A673 (cell line): ENCODE measurements at regions not wholly inside any gene's neighbourhood (a gene's known extent, or its start where the extent isn't known, plus 50 kb on each side); places are given as distances from the start of the nearest gene placed in this dataset.
"Not testable (repeated sequence)": the region's sequence is repeated elsewhere in the genome, so short reads cannot be mapped to it uniquely, and the experiment has no call there.

ENCODE experiments used
- CTCF ChIP-seq: fragments of 300-800, 200-600 bp; sonication (generic); conservative IDR thresholded peaks from 2 replicates; pipeline ENCODE4 v1.5.1; 2017; ENCODE audit warnings: low read depth, mild to moderate bottlenecking, antibody characterized with exemption, low read length, moderate library complexity, mixed read lengths
- EZH2 ChIP-seq: fragments of 200-600 bp; sonication (generic); IDR thresholded peaks from 2 replicates; pipeline ENCODE4 v1.6.1; 2017; ENCODE audit warnings: borderline replicate concordance, low read depth, mild to moderate bottlenecking, mixed read lengths, antibody characterized with exemption, low read length; ENCODE audit not compliant: poor library complexity, severe bottlenecking

DNA sequence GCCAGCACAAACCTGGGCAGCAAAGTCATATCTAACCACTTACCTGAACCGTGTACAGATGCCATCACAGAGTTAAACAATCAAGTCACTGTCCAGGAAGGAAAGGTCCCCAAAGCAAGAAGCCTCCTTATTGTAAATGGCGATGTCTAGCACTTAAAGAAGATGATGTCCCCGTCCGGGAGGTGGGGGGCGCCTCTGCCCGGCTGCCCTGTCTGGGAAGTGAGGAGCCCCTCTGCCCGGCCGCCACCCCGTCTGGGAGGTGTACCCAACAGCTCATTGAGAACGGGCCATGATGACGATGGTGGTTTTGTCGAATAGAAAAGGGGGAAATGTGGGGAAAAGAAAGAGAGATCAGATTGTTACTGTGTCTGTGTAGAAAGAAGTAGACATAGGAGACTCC, 231.9 kb downstream of the SLITRK2 start:
- not testable (repeated sequence) for TF ChIP-seq EZH2, CTCF
